22Rv1 (cell line): ENCODE measurements at regions not wholly inside any gene's neighbourhood (a gene's known extent, or its start where the extent isn't known, plus 50 kb on each side); places are given as distances from the start of the nearest gene placed in this dataset.
"Not testable (repeated sequence)": the region's sequence is repeated elsewhere in the genome, so short reads cannot be mapped to it uniquely, and the experiment has no call there.

Experiments
- H3K27ac ChIP-seq: fragments of 450-650 bp; 2 replicates; pipeline ENCODE4 v1.5.1; 2017
- CTCF ChIP-seq: fragments of 450-650 bp; IDR thresholded peaks from 2 replicates; pipeline ENCODE4 v1.5.1; 2017; ENCODE audit warnings: mild to moderate bottlenecking
- ZFX ChIP-seq: fragments of 450-650 bp; IDR thresholded peaks from 2 replicates; pipeline ENCODE4 v1.6.1; 2017; ENCODE audit warnings: antibody characterized with exemption, borderline replicate concordance

GRCh38 chr1:199082778-199083389, 444.0 kb downstream of the PTPRC start:
- no peak for TF ChIP-seq ZFX
- TF ChIP-seq CTCF: no peak
- no peak overlapping the region for H3K27ac ChIP-seq

GRCh38 chr1:199083680-199084079, 444.8 kb downstream of the PTPRC start:
- no peak overlapping the region for H3K27ac ChIP-seq
- TF ChIP-seq ZFX (no peak), CTCF (no peak)

DNA sequence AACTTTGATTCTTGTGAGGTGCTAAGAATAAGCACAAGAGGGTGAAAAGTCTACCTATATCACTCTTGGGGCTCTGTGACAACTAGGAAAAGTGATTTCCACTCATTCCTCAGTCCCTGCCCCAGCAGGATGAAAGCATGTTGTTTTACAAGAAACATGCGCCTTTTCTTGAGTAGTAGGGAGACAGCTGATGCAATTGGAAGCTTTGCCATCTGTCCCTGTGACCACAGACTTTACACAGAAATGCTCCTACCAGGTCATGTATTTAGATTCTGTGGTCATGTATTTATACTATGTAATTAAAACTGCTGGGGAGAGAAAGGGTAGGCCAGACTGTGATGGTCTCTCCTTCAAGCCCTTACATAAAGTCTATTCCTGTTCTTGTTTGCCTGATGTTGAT, 445.5 kb downstream of the PTPRC start:
- TF ChIP-seq ZFX: no peak
- TF ChIP-seq CTCF: no peak
- no peak overlapping the region for H3K27ac ChIP-seq

GRCh38 chr1:199085903-199086302, 447.1 kb downstream of the PTPRC start:
- no peak overlapping the region for H3K27ac ChIP-seq
- no peak for TF ChIP-seq CTCF
- no peak for TF ChIP-seq ZFX

GRCh38 chr1:199087144-199087543, 448.3 kb downstream of the PTPRC start:
- TF ChIP-seq CTCF: no peak
- TF ChIP-seq ZFX: no peak
- H3K27ac ChIP-seq: no peak overlapping the region

DNA sequence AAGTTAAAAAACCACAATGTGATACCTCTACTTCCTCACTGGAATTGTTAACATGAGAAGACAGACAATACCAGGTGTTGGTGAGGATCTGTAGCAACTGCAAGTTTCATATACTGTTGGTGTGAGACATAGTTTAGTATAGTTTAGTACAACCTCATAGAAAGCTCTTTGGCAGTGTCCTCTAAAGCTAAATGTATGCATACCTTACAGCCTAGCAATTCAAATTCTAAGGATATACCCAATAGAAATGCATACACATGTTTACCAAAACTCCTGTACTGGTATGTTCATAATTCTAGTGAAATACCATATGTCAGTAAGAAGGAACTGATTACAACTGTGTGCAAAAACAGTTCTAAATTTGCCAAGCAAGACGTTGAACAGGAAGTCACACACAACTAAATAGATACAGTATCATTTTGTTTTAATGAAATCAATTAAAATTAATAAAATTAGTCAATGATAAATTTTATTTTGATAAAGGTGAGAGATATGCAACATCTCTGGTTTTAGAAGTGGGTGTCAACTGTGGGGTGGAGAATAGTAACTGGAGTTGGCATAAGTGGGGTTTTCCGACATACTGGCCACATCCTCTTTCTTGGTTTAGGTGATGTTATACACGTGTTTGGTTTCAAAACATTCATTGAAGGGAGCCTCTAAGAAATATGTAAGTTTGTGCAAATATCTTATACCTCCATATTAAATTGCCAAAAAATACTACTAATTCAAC, 450.7 kb downstream of the PTPRC start:
- no peak overlapping the region for H3K27ac ChIP-seq

DNA sequence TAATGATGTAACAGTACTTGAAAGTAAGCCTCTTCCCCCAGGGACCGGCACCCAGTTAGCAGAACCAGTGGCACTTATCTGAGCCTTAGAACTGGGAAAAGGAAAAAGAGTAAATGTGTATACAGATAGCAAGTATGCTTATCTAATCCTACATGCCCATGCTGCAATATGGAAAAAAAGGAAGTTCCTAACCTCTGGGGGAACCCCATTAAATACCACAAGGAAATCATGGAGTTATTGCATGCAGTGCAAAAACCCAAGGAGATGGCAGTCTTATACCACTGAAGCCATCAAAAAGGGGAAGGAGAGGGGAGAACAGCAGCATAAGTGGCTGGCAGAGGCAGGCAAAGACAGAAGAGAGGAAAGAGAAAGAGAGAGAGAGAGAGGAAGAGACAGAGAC, 456.8 kb downstream of the PTPRC start:
- H3K27ac ChIP-seq: not testable (repeated sequence)

More for the DNA sequence above, 450.7 kb downstream of the PTPRC start:
- TF ChIP-seq ZFX (no peak), CTCF (no peak)
